K562 (cell line): ENCODE measurements at regions not wholly inside any gene's neighbourhood (a gene's known extent, or its start where the extent isn't known, plus 50 kb on each side); places are given as distances from the start of the nearest gene placed in this dataset.

ENCODE experiments used
- ATAC-seq: fragments of 200-7000 bp; cut with Tn5 transposase; 3 replicates; pipeline ENCODE4 v1.9.1; 2020; ENCODE audit warnings: moderate library complexity
- BruUV-seq: library from RNA; stranded (reverse); fragments of 400-500 nt; replicated peaks from 2 replicates; lab custom pipeline; 2021; lab: Mats Ljungman, UMichigan
- CTCF ChIA-PET: fragments of 300-600 bp; formaldehyde crosslinking; extraction: SDS; loops from one replicate; lab custom pipeline; 2021; ENCODE audit warnings: low intra/inter-chr PET ratio; lab: Yijun Ruan, JAX
- POLR2A ChIA-PET: fragments of 300-600, 350-650 bp; sonication (Branson Sonifier 250); formaldehyde crosslinking; extraction: SDS; loops from one replicate; lab custom pipeline; 2021; ENCODE audit warnings: antibody characterized with exemption, inconsistent platforms; lab: Yijun Ruan, JAX
- DNase-seq, 4 experiments: peaks; one replicate each; pipeline versions ENCODE4 v3.0.0 to v3.0.0-alpha.2; 2011 to 2018; ENCODE audit warnings: low spot score in 3 of 4, mixed read lengths in 3 of 4; ENCODE audit errors: extremely low read depth in 1 of 4
- FAIRE-seq: peaks from 2 replicates; lab custom pipeline; 2011; peaks lifted over from hg19 to GRCh38; lab: Jason Lieb, UNC
- H2AFZ ChIP-seq: 2 replicates; pipeline ENCODE4 v1.6.0; 2011; ENCODE audit warnings: low read depth, low read length, control low read depth, inconsistent platforms
- H3K27ac ChIP-seq: fragments of 200-600 bp; 3 replicates; pipeline ENCODE4 v1.8.0; 2011; ENCODE audit warnings: low read depth, mild to moderate bottlenecking, control low read depth, inconsistent platforms, low read length, moderate library complexity, mixed read lengths; ENCODE audit errors: extremely low read depth
- H3K27me3 ChIP-seq, 2 experiments: fragments of 300-600 bp in 1 of 2; 2 replicates in 1 of 2; 3 replicates in 1 of 2; pipeline versions ENCODE4 v1.6.0 to v1.8.0; 2011; ENCODE audit warnings: inconsistent platforms in 2 of 2, low read length in 2 of 2, mild to moderate bottlenecking in 1 of 2, mixed read lengths in 1 of 2, moderate library complexity in 1 of 2; ENCODE audit not compliant: control insufficient read depth in 2 of 2, insufficient read depth in 2 of 2
- H3K36me3 ChIP-seq: fragments of 300-600 bp; 3 replicates; pipeline ENCODE4 v1.8.0; 2011; ENCODE audit warnings: mild to moderate bottlenecking, low read length, inconsistent platforms; ENCODE audit not compliant: control insufficient read depth, insufficient read depth
- H3K4me1 ChIP-seq, 2 experiments: fragments of 200-600 bp in 1 of 2; replicated peaks in 1 of 2; 2 replicates in 1 of 2; 3 replicates in 1 of 2; pipeline versions ENCODE4 v1.5.1 to v1.8.0; 2011; ENCODE audit warnings: inconsistent platforms in 2 of 2, low read length in 2 of 2, mild to moderate bottlenecking in 1 of 2, mixed read lengths in 1 of 2, moderate library complexity in 1 of 2; ENCODE audit not compliant: control insufficient read depth in 2 of 2, insufficient read depth in 2 of 2
- H3K4me2 ChIP-seq: 2 replicates; pipeline ENCODE4 v1.6.1; 2011; ENCODE audit warnings: low read length, control low read depth, inconsistent platforms, mixed read lengths; ENCODE audit not compliant: insufficient read depth
- H3K4me3 ChIP-seq: fragments of 200-600 bp; sonication (generic), shearing (Covaris generic); 2 replicates; pipeline ENCODE4 v1.5.1; 2016; ENCODE audit warnings: control low read depth, inconsistent platforms
- H3K79me2 ChIP-seq: fragments of 200-600 bp; 3 replicates; pipeline ENCODE4 v1.8.0; 2011; ENCODE audit warnings: low read length, inconsistent platforms; ENCODE audit not compliant: control insufficient read depth, insufficient read depth
- H3K9ac ChIP-seq, 2 experiments: 2 replicates each; pipeline versions ENCODE4 v1.6.0 to v1.6.1; 2011; ENCODE audit warnings: low read depth in 2 of 2, low read length in 2 of 2, control low read depth in 1 of 2, inconsistent platforms in 1 of 2, mild to moderate bottlenecking in 1 of 2, mixed read lengths in 1 of 2; ENCODE audit not compliant: insufficient read depth in 1 of 2
- H3K9me1 ChIP-seq: one replicate; pipeline ENCODE4 v1.6.0; 2011; ENCODE audit warnings: inconsistent platforms, mild to moderate bottlenecking, low read length, moderate library complexity; ENCODE audit not compliant: control insufficient read depth, insufficient read depth
- H3K9me3 ChIP-seq: replicated peaks from 2 replicates; pipeline ENCODE4 v1.5.1; 2011; ENCODE audit warnings: low read depth, low read length, inconsistent platforms; ENCODE audit not compliant: control insufficient read depth, insufficient read depth
- H4K20me1 ChIP-seq: replicated peaks from 2 replicates; pipeline ENCODE4 v1.6.1; 2011; ENCODE audit warnings: low read length, inconsistent platforms, mixed read lengths; ENCODE audit not compliant: control insufficient read depth, insufficient read depth
- CBX8 ChIP-seq: fragments of 200-600 bp; sonication (generic); IDR thresholded peaks from 2 replicates; pipeline ENCODE4 v1.6.1; 2012; ENCODE audit warnings: borderline replicate concordance, mixed run types, low read depth, mild to moderate bottlenecking, moderate library complexity, mixed read lengths, low read length, control low read depth, inconsistent platforms; ENCODE audit not compliant: poor library complexity, severe bottlenecking; ENCODE audit errors: extremely low read depth
- CC2D1A ChIP-seq: fragments of 450-650 bp; IDR thresholded peaks from 2 replicates; pipeline ENCODE4 v1.6.1; 2017; ENCODE audit warnings: mild to moderate bottlenecking
- NFE2L1 ChIP-seq: fragments of 450-650 bp; IDR thresholded peaks from 2 replicates; pipeline ENCODE4 v1.6.1; 2016; ENCODE audit warnings: missing genetic modification characterization, low read depth, mild to moderate bottlenecking, missing compliant biosample characterization, moderate library complexity, borderline replicate concordance
- NR2C2 ChIP-seq, 2 experiments: fragments of 200-800 bp in 1 of 2; sonication (Bioruptor generic) in 1 of 2; sonication (generic) in 1 of 2; formaldehyde crosslinking in 1 of 2; IDR thresholded peaks; 2 replicates each; pipeline versions ENCODE4 v1.6.1 to v1.8.0; 2016 to 2022; ENCODE audit warnings: mild to moderate bottlenecking in 1 of 2, missing compliant biosample characterization in 1 of 2, missing genetic modification characterization in 1 of 2, missing genetic modification reagents in 1 of 2
- OTX1 ChIP-seq: fragments of 450-650 bp; formaldehyde crosslinking; IDR thresholded peaks from 2 replicates; pipeline ENCODE4 v1.4.0; 2022; ENCODE audit warnings: mild to moderate bottlenecking
- ZBTB11 ChIP-seq, 3 experiments: fragments of 200-800 bp in 1 of 3; fragments of 250-450 bp in 1 of 3; fragments of 450-650 bp in 1 of 3; sonication (Bioruptor Pico) in 1 of 3; sonication (Bioruptor generic) in 1 of 3; formaldehyde crosslinking in 1 of 3; IDR thresholded peaks; 2 replicates each; pipeline versions ENCODE4 v1.6.1 to v1.8.0; 2016 to 2022; ENCODE audit warnings: mild to moderate bottlenecking in 2 of 3, missing genetic modification characterization in 2 of 3, missing compliant biosample characterization in 1 of 3, moderate library complexity in 1 of 3
- ZNF740 ChIP-seq, 3 experiments: fragments of 200-800 bp in 1 of 3; sonication (Bioruptor generic) in 1 of 3; sonication (generic) in 1 of 3; formaldehyde crosslinking in 1 of 3; IDR thresholded peaks; 2 replicates each; pipeline versions ENCODE4 v1.6.1 to v1.8.0; 2016 to 2022; ENCODE audit warnings: mild to moderate bottlenecking in 2 of 3, missing compliant biosample characterization in 2 of 3, missing genetic modification characterization in 2 of 3, missing genetic modification reagents in 1 of 3
- in situ Hi-C: fragments of 300-500 bp; cut with MboI; formaldehyde crosslinking; loops from 4 replicates; pipeline ENCODE4 v1.15.0; 2018; ENCODE audit warnings: inconsistent platforms, mixed read lengths
- intact Hi-C: fragments of 100-400 bp; cut with micrococcal nuclease; formaldehyde crosslinking; loops from 2 replicates; pipeline ENCODE4 v1.14.2; 2022

- FAIRE-seq (no peak), ATAC-seq (no peak), DNase-seq (no peak)
- Histone ChIP-seq H3K4me1 (no peaks in the 10 kb centered on the region), H3K9ac (no peak overlapping the region), H3K9me1 (no peaks in the 10 kb centered on the region), H3K36me3 (no peaks in the 10 kb centered on the region), H3K4me3 (no peak overlapping the region), H3K9me3 (no peaks in the 10 kb centered on the region), H3K79me2 (no peaks in the 10 kb centered on the region), H3K4me2 (no peak overlapping the region), H4K20me1 (no peaks in the 10 kb centered on the region), H2AFZ (no peak overlapping the region), H3K27ac (no peak overlapping the region), H3K27me3 (no peaks in the 10 kb centered on the region)
- intact Hi-C loops (no loop called here), in situ Hi-C loops (no loop called here)
- POLR2A ChIA-PET, result no interaction called here
- BruUV-seq, result no TSS peak
- CTCF ChIA-PET, result no interaction called here
- TF ChIP-seq ZNF740 (CRISPR knock-in tag; IDR thresholded peaks at IDR 0.05) (no peak), ZNF740 (tag; IDR thresholded peaks at IDR 0.05) (no peak), CBX8 (no peak), ZBTB11 (CRISPR knock-in tag; IDR thresholded peaks at IDR 0.05) (no peak), OTX1 (CRISPR knock-in tag) (no peak), NR2C2 (CRISPR knock-in tag; IDR thresholded peaks at IDR 0.05) (no peak), NR2C2 (tag; IDR thresholded peaks at IDR 0.05) (no peak), CC2D1A (no peak), NFE2L1 (tag) (no peak)
Measured at GRCh38 chr11:82556210-82556609, 177.5 kb downstream of the FAM181B start.
